ENCODE measurements at regions not wholly inside any gene's neighbourhood (a gene's known extent, or its start where the extent isn't known, plus 50 kb on each side); places are given as distances from the start of the nearest gene placed in this dataset.

- Mint-ChIP-seq H3K9me3 (peaks cover 0 to 2% (median 0%) of the 10 kb centered on the region in 6 donors), H3K27ac (no peak overlapping the region), H3K4me3 (no peak overlapping the region), H3K4me1 (peaks cover 0 to 8% of the 10 kb centered on the region in 2 donors), H3K36me3 (no peaks in the 10 kb centered on the region), H3K27me3 (ENCODE audit: low read depth in 3 of 3) (peaks cover 0 to 4% (median 2%) of the 10 kb centered on the region in 3 donors)
- DNase-seq = no peak
Measured at GRCh38 chr16:79297296-79297695, 303.2 kb downstream of the MAF start.

GRCh38 chr16:79296491-79296890, 304.0 kb downstream of the MAF start:
- peaks cover 0 to 2% (median 0%) of the 10 kb centered on the region in 6 donors for H3K9me3 Mint-ChIP-seq
- no peak for DNase-seq
- peaks cover 0 to 8% of the 10 kb centered on the region in 2 donors for H3K4me1 Mint-ChIP-seq
- peak overlapping the region in 2 of 6 donors; percentile 24 to 39 for H3K27ac Mint-ChIP-seq
- peaks cover 0 to 5% (median 4%) of the 10 kb centered on the region in 3 donors for H3K27me3 Mint-ChIP-seq (ENCODE audit: low read depth in 3 of 3)
- no peak overlapping the region for H3K4me3 Mint-ChIP-seq
- H3K36me3 Mint-ChIP-seq = peaks cover 0 to 3% (median 0%) of the 10 kb centered on the region in 3 donors

- Mint-ChIP-seq H3K27ac (no peak overlapping the region), H3K4me1 (peaks cover 0 to 8% of the 10 kb centered on the region in 2 donors), H3K9me3 (peaks cover 0 to 2% (median 0%) of the 10 kb centered on the region in 6 donors), H3K4me3 (no peak overlapping the region), H3K27me3 (ENCODE audit: low read depth in 3 of 3) (peaks cover 0 to 5% (median 4%) of the 10 kb centered on the region in 3 donors), H3K36me3 (peaks cover 0 to 3% (median 0%) of the 10 kb centered on the region in 3 donors)
- DNase-seq = no peak
Measured at GRCh38 chr16:79295746-79296145, 304.8 kb downstream of the MAF start.

GRCh38 chr16:79295162-79295561, 305.4 kb downstream of the MAF start:
- no peak for DNase-seq
- Mint-ChIP-seq H3K27me3 (ENCODE audit: low read depth in 3 of 3) (peaks cover 2 to 5% (median 4%) of the 10 kb centered on the region in 3 donors), H3K9me3 (peaks cover 0 to 2% (median 0%) of the 10 kb centered on the region in 6 donors), H3K4me1 (peaks cover 0 to 8% of the 10 kb centered on the region in 2 donors), H3K4me3 (no peak overlapping the region), H3K27ac (no peak overlapping the region), H3K36me3 (peaks cover 0 to 3% (median 0%) of the 10 kb centered on the region in 3 donors)

GRCh38 chr16:79294568-79294967, 306.0 kb downstream of the MAF start:
- Mint-ChIP-seq H3K36me3 (peaks cover 0 to 3% (median 0%) of the 10 kb centered on the region in 3 donors), H3K27me3 (ENCODE audit: low read depth in 3 of 3) (peaks cover 2 to 5% (median 4%) of the 10 kb centered on the region in 3 donors), H3K27ac (no peak overlapping the region), H3K4me1 (peaks cover 0 to 8% of the 10 kb centered on the region in 2 donors), H3K9me3 (peaks cover 0 to 2% (median 0%) of the 10 kb centered on the region in 6 donors), H3K4me3 (no peak overlapping the region)
- no peak for DNase-seq

GRCh38 chr16:79293836-79294460, 306.6 kb downstream of the MAF start:
- H3K9me3 Mint-ChIP-seq = peaks cover 0 to 2% (median 0%) of the 10 kb centered on the region in 6 donors
- no peak for DNase-seq
- H3K36me3 Mint-ChIP-seq = peaks cover 0 to 3% (median 2%) of the 10 kb centered on the region in 3 donors
- no peak overlapping the region for H3K4me3 Mint-ChIP-seq
- peaks cover 2 to 5% (median 4%) of the 10 kb centered on the region in 3 donors for H3K27me3 Mint-ChIP-seq (ENCODE audit: low read depth in 3 of 3)
- peaks cover 0 to 8% of the 10 kb centered on the region in 2 donors for H3K4me1 Mint-ChIP-seq
- no peak overlapping the region for H3K27ac Mint-ChIP-seq

- Mint-ChIP-seq H3K4me3 (no peak overlapping the region), H3K27ac (peak overlapping the region in 1 of 6 donors; percentile 68), H3K27me3 (ENCODE audit: low read depth in 3 of 3) (peaks cover 0 to 3% (median 2%) of the 10 kb centered on the region in 3 donors), H3K9me3 (no peaks in the 10 kb centered on the region), H3K36me3 (peaks cover 0 to 3% (median 3%) of the 10 kb centered on the region in 3 donors), H3K4me1 (peaks cover 28 to 35% of the 10 kb centered on the region in 2 donors)
- DNase-seq = no peak
Measured at GRCh38 chr16:79288066-79288465, 312.5 kb downstream of the MAF start.

GRCh38 chr16:79287424-79287917, 313.1 kb downstream of the MAF start:
- Mint-ChIP-seq H3K4me3 (peak overlapping the region in 4 of 5 donors; percentile 15 to 67 (median 40)), H3K36me3 (peaks cover 0 to 3% (median 3%) of the 10 kb centered on the region in 3 donors), H3K27ac (peak overlapping the region in 3 of 6 donors; percentile 4 to 68 (median 43)), H3K9me3 (no peaks in the 10 kb centered on the region), H3K4me1 (peaks cover 34 to 41% of the 10 kb centered on the region in 2 donors), H3K27me3 (ENCODE audit: low read depth in 3 of 3) (peaks cover 0 to 3% (median 2%) of the 10 kb centered on the region in 3 donors)
- no peak for DNase-seq

- Mint-ChIP-seq H3K4me1 (peaks cover 38 to 47% of the 10 kb centered on the region in 2 donors), H3K36me3 (peaks cover 0 to 3% (median under 1%) of the 10 kb centered on the region in 3 donors), H3K4me3 (peak overlapping the region in 3 of 5 donors; percentile 4 to 67 (median 35)), H3K27ac (peak overlapping the region in 4 of 6 donors; percentile 13 to 68 (median 40)), H3K9me3 (no peaks in the 10 kb centered on the region), H3K27me3 (ENCODE audit: low read depth in 3 of 3) (peaks cover 0 to 2% (median 0%) of the 10 kb centered on the region in 3 donors)
- DNase-seq = peak in 1 of 3 donors; percentile 12
Measured at GRCh38 chr16:79286646-79287423, 313.7 kb downstream of the MAF start.

- Mint-ChIP-seq H3K36me3 (peaks cover 0 to 3% (median 0%) of the 10 kb centered on the region in 3 donors), H3K27ac (no peak overlapping the region)
Measured at GRCh38 chr16:79284766-79285165, 315.8 kb downstream of the MAF start.

GRCh38 chr16:79283578-79283977, 317.0 kb downstream of the MAF start:
- H3K27ac Mint-ChIP-seq = peak overlapping the region; percentile 46 to 86 (median 78)
- peaks cover 0 to 2% (median 0%) of the 10 kb centered on the region in 3 donors for H3K27me3 Mint-ChIP-seq (ENCODE audit: low read depth in 3 of 3)
- DNase-seq = peak in 2 of 3 donors; percentile 34 to 41
- peak overlapping the region; percentile 14 to 68 (median 57) for H3K4me3 Mint-ChIP-seq
- H3K4me1 Mint-ChIP-seq = peaks cover 63 to 72% of the 10 kb centered on the region in 2 donors
- H3K36me3 Mint-ChIP-seq = no peaks in the 10 kb centered on the region
- no peaks in the 10 kb centered on the region for H3K9me3 Mint-ChIP-seq

More at GRCh38 chr16:79284766-79285165, 315.8 kb downstream of the MAF start:
- no peak for DNase-seq
- Mint-ChIP-seq H3K4me1 (peaks cover 51 to 61% of the 10 kb centered on the region in 2 donors), H3K4me3 (no peak overlapping the region), H3K9me3 (no peaks in the 10 kb centered on the region), H3K27me3 (ENCODE audit: low read depth in 3 of 3) (no peaks in the 10 kb centered on the region)

GRCh38 chr16:79282806-79283205, 317.7 kb downstream of the MAF start:
- H3K4me3 Mint-ChIP-seq = peak overlapping the region in 2 of 5 donors; percentile 59 to 68
- H3K27ac Mint-ChIP-seq = peak overlapping the region; percentile 66 to 86 (median 81)
- H3K4me1 Mint-ChIP-seq = peaks cover 69 to 74% of the 10 kb centered on the region in 2 donors
- H3K9me3 Mint-ChIP-seq = no peaks in the 10 kb centered on the region
- no peaks in the 10 kb centered on the region for H3K36me3 Mint-ChIP-seq
- DNase-seq = no peak
- H3K27me3 Mint-ChIP-seq (ENCODE audit: low read depth in 3 of 3) = peaks cover 0 to 4% (median 2%) of the 10 kb centered on the region in 3 donors

- Mint-ChIP-seq H3K36me3 (no peaks in the 10 kb centered on the region), H3K9me3 (no peaks in the 10 kb centered on the region), H3K4me3 (peak overlapping the region; percentile 58 to 85 (median 80)), H3K27ac (peak overlapping the region; percentile 80 to 99 (median 96)), H3K27me3 (ENCODE audit: low read depth in 3 of 3) (peaks cover 0 to 6% (median 4%) of the 10 kb centered on the region in 3 donors), H3K4me1 (peaks cover 59% of the 10 kb centered on the region in 2 donors)
- peak; percentile 82 to 88 (median 87) for DNase-seq
Measured at GRCh38 chr16:79278506-79278905, 322.0 kb downstream of the MAF start.

Measured in immature natural killer cell (primary cell).